GM18505 (cell line): ENCODE measurements at regions not wholly inside any gene's neighbourhood (a gene's known extent, or its start where the extent isn't known, plus 50 kb on each side); places are given as distances from the start of the nearest gene placed in this dataset.

Experiments used
- ATAC-seq: cut with Tn5 transposase; IDR thresholded peaks from one replicate; pipeline ENCODE4 v1.9.1; 2021; ENCODE audit not compliant: unreplicated experiment
- POLR2A ChIP-seq: IDR thresholded peaks from 4 replicates; pipeline ENCODE4 v1.6.1; 2011; ENCODE audit warnings: borderline replicate concordance; ENCODE audit not compliant: insufficient read depth, insufficient read length; ENCODE audit errors: extremely low read depth

GRCh38 chr3:187465503-187465902 lies 97.3 kb downstream of the RTP4 start:
- TF ChIP-seq POLR2A = no peak
- no peak for ATAC-seq

- TF ChIP-seq POLR2A = no peak
- ATAC-seq = no peak
These were observed 96.5 kb downstream of the RTP4 start for GRCh38 chr3:187464682-187465081.

- no peak for TF ChIP-seq POLR2A
These were observed 90.7 kb downstream of the RTP4 start for GRCh38 chr3:187458921-187459320.

GRCh38 chr3:187458383-187458782 lies 90.2 kb downstream of the RTP4 start:
- no peak for ATAC-seq
- no peak for TF ChIP-seq POLR2A

More at GRCh38 chr3:187458921-187459320, 90.7 kb downstream of the RTP4 start:
- ATAC-seq = no peak

GRCh38 chr3:187456250-187456649 lies 88.1 kb downstream of the RTP4 start:
- no peak for ATAC-seq
- no peak for TF ChIP-seq POLR2A

- no peak for TF ChIP-seq POLR2A
- ATAC-seq = no peak
These were observed 86.1 kb downstream of the RTP4 start for GRCh38 chr3:187454085-187454815.

- ATAC-seq = no peak
- TF ChIP-seq POLR2A = no peak
These were observed 82.4 kb downstream of the RTP4 start for GRCh38 chr3:187450431-187451190.

- ATAC-seq = no peak
- TF ChIP-seq POLR2A = no peak
These were observed 80.5 kb downstream of the RTP4 start for GRCh38 chr3:187448674-187449073.

- TF ChIP-seq POLR2A = no peak
- no peak for ATAC-seq
These were observed 79.6 kb downstream of the RTP4 start for GRCh38 chr3:187447737-187448136.

- no peak for ATAC-seq
- TF ChIP-seq POLR2A = no peak
These were observed 77.2 kb downstream of the RTP4 start for GRCh38 chr3:187445356-187445755.

- ATAC-seq = no peak
- no peak for TF ChIP-seq POLR2A
These were observed 66.3 kb downstream of the RTP4 start for GRCh38 chr3:187434524-187434923.

- ATAC-seq = no peak
- no peak for TF ChIP-seq POLR2A
These were observed 62.4 kb downstream of the RTP4 start for GRCh38 chr3:187430576-187430975.
